GM13977 (cell line): ENCODE measurements at regions not wholly inside any gene's neighbourhood (a gene's known extent, or its start where the extent isn't known, plus 50 kb on each side); places are given as distances from the start of the nearest gene placed in this dataset.

Experiments
- DNase-seq: peaks from one replicate; pipeline ENCODE4 v3.0.0; 2012; ENCODE audit warnings: low spot score
- CTCF ChIP-seq: IDR thresholded peaks from 2 replicates; pipeline ENCODE4 v1.5.1; 2012; ENCODE audit warnings: mild to moderate bottlenecking, control low read depth; ENCODE audit not compliant: insufficient read depth; ENCODE audit errors: extremely low read depth, missing control alignments
- in situ Hi-C: fragments of 300-500 bp; cut with MboI; formaldehyde crosslinking; loops from one replicate; pipeline ENCODE4 v1.12.0; 2022; ENCODE audit warnings: low sequenced_read_pairs, low pct_unique_long_range_greater_than_20kb, mixed read lengths, inconsistent platforms; ENCODE audit not compliant: unreplicated experiment

- DNase-seq, result no peak
- in situ Hi-C loops, result no loop called here
- no peak for TF ChIP-seq CTCF
Measured at GRCh38 chr11:86122773-86123172, 53.9 kb upstream of the PICALM start.

- in situ Hi-C loops, result no loop called here
- no peak for TF ChIP-seq CTCF
- DNase-seq, result no peak
Measured at GRCh38 chr11:86120807-86121206, 51.9 kb upstream of the PICALM start.

- in situ Hi-C loops, result no loop called here
- no peak for DNase-seq
- TF ChIP-seq CTCF, result no peak
Measured at GRCh38 chr11:86119906-86120305, 51.0 kb upstream of the PICALM start.

DNA sequence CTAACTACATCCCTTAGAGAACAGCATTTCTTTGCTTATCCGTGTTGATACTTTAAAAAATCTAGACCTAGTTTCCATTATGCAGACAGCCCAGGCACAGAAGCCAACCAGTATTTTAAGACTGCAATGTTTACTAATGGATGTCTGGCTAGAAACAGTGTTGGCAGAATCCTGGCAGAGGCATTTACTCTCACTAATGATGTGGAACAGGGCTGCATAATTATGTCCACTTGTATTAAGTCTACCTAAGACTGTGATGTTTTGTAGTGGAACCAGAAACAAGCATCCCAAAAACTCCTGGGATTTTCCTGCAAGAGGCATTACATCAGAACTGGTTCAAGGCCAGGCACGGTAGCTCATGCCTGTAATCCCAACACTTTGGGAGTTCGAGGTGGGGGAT is 50.2 kb upstream of the PICALM start:
- in situ Hi-C loops, result no loop called here
- no peak for TF ChIP-seq CTCF
- DNase-seq, result no peak
